ENCODE measurements at regions not wholly inside any gene's neighbourhood (a gene's known extent, or its start where the extent isn't known, plus 50 kb on each side); places are given as distances from the start of the nearest gene placed in this dataset.
"Not testable (repeated sequence)": the region's sequence is repeated elsewhere in the genome, so short reads cannot be mapped to it uniquely, and the experiment has no call there.

DNA sequence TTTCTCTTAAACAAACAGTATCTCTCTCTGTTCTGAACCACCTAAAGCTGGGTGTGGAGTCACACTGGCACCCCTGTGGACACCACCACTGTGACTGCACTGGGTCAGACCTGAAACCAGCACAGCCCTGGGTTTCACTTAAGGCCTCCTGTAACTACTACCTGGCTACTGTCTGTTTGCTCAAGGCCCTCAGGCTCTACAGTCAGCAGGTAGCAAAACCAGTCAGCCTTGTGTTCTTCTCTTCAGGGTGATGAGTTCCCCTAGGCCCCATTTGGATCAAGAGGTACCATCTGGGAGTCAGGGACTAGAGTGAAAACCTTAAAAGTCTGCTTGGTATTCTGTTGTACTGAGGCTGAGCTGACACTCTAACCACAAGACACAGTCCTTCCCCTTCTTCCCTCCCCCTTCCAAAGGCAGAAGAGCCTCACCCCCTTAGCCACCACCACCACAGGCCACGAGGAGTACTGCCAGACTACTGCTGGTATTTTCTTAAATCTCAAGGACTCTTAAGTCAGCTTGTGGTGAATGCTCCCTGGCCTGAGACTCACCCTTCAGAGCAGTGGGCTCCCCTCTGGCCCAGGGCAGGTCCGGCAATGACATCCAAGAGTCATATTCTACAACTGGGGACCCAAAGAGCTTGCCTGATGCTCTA is 153.2 kb upstream of the MON1B start:
- H3K4me3 ChIP-seq, result no peak overlapping the region
- H3K36me3 ChIP-seq, result no peaks in the 10 kb centered on the region
- intact Hi-C loops (cut with DNase I; ENCODE audit: low total_unique reads), result no loop called here
- no peak for DNase-seq (ENCODE audit: low spot score in 2 of 2)
- no peaks in the 10 kb centered on the region for H3K4me1 ChIP-seq
- TF ChIP-seq POLR2AphosphoS5 (IDR thresholded peaks at IDR 0.05) (no peak), CTCF (IDR thresholded peaks at IDR 0.05) (no peak), POLR2A (IDR thresholded peaks at IDR 0.05) (no peak)
- H3K9me3 ChIP-seq, result no peaks in the 10 kb centered on the region
- no peak overlapping the region for H3K27ac ChIP-seq
- H3K27me3 ChIP-seq, result no peaks in the 10 kb centered on the region

GRCh38 chr16:77041468-77041867 is 149.5 kb upstream of the MON1B start:
- no peak overlapping the region for H3K4me3 ChIP-seq
- H3K9me3 ChIP-seq, result no peaks in the 10 kb centered on the region
- TF ChIP-seq POLR2A (IDR thresholded peaks at IDR 0.05) (no peak), POLR2AphosphoS5 (IDR thresholded peaks at IDR 0.05) (no peak), CTCF (IDR thresholded peaks at IDR 0.05) (no peak)
- H3K27ac ChIP-seq, result no peak overlapping the region
- no peaks in the 10 kb centered on the region for H3K27me3 ChIP-seq
- no peaks in the 10 kb centered on the region for H3K36me3 ChIP-seq
- intact Hi-C loops (cut with DNase I; ENCODE audit: low total_unique reads), result no loop called here
- no peaks in the 10 kb centered on the region for H3K4me1 ChIP-seq
- no peak for DNase-seq (ENCODE audit: low spot score in 2 of 2)

DNA sequence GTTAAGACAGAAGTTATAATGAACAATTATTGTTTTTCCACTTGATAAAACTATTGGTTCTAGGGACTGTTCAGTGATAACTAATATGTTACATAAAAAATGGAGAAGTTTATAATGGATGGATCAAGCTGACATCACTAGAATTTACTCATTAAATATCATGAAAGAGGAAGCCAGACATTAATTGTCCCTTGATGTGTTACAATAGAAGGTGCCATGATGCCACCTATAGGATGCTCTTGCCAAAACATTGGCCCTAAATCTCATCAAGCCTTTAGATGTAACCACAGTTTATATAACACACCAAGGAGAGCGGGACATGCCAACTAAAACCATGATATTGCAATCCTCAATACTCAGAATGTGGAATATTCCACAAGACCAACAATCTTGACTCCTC is 147.9 kb upstream of the MON1B start:
- no peak for TF ChIP-seq POLR2AphosphoS5 (IDR thresholded peaks at IDR 0.05)
- TF ChIP-seq CTCF (IDR thresholded peaks at IDR 0.05), result no peak
- TF ChIP-seq POLR2A (IDR thresholded peaks at IDR 0.05), result no peak
- intact Hi-C loops (cut with DNase I; ENCODE audit: low total_unique reads), result no loop called here
- Histone ChIP-seq H3K36me3 (no peaks in the 10 kb centered on the region), H3K9me3 (no peaks in the 10 kb centered on the region), H3K27ac (no peak overlapping the region), H3K4me1 (no peaks in the 10 kb centered on the region), H3K27me3 (no peaks in the 10 kb centered on the region), H3K4me3 (no peak overlapping the region)
- no peak for DNase-seq (ENCODE audit: low spot score in 2 of 2)

- Histone ChIP-seq H3K4me3 (no peak overlapping the region), H3K9me3 (no peaks in the 10 kb centered on the region), H3K4me1 (no peaks in the 10 kb centered on the region), H3K27ac (no peak overlapping the region), H3K27me3 (no peaks in the 10 kb centered on the region), H3K36me3 (no peaks in the 10 kb centered on the region)
- intact Hi-C loops (cut with DNase I; ENCODE audit: low total_unique reads), result no loop called here
- DNase-seq (ENCODE audit: low spot score in 2 of 2), result no peak
- no peak for TF ChIP-seq CTCF (IDR thresholded peaks at IDR 0.05)
- TF ChIP-seq POLR2A (IDR thresholded peaks at IDR 0.05), result no peak
- TF ChIP-seq POLR2AphosphoS5 (IDR thresholded peaks at IDR 0.05), result no peak
Observed at GRCh38 chr16:77046206-77046605, 144.8 kb upstream of the MON1B start.

DNA sequence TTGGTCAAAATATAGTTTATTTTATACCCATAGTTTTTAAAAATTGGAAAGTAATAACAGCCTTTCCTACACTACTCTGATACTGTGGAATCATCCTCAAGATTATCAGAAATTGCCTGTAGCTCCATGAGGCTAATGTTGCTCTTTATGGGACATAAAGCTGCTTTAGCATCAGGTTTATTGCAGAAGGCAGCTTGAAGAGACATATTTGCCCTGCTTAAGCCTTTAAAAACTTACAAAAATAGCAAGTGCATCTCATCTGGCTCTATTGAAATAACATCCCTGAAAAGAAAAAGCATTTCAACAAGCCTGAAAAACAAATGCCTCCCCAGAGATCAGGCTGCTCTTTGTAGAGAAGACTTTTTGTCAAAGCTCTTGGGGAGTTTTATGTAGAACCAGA is 142.9 kb upstream of the MON1B start:
- H3K27me3 ChIP-seq, result no peaks in the 10 kb centered on the region
- H3K4me3 ChIP-seq, result no peak overlapping the region
- H3K36me3 ChIP-seq, result no peaks in the 10 kb centered on the region
- no peak for TF ChIP-seq POLR2A (IDR thresholded peaks at IDR 0.05)
- no peak overlapping the region for H3K27ac ChIP-seq
- H3K9me3 ChIP-seq, result no peaks in the 10 kb centered on the region
- DNase-seq (ENCODE audit: low spot score in 2 of 2), result no peak
- intact Hi-C loops (cut with DNase I; ENCODE audit: low total_unique reads), result no loop called here
- H3K4me1 ChIP-seq, result no peaks in the 10 kb centered on the region

- Histone ChIP-seq H3K9me3 (no peaks in the 10 kb centered on the region), H3K27ac (no peak overlapping the region), H3K4me1 (no peaks in the 10 kb centered on the region), H3K27me3 (no peaks in the 10 kb centered on the region), H3K36me3 (no peaks in the 10 kb centered on the region), H3K4me3 (no peak overlapping the region)
- no peak for DNase-seq (ENCODE audit: low spot score in 2 of 2)
- intact Hi-C loops (cut with DNase I; ENCODE audit: low total_unique reads), result no loop called here
- TF ChIP-seq CTCF (IDR thresholded peaks at IDR 0.05), result no peak
- TF ChIP-seq POLR2A (IDR thresholded peaks at IDR 0.05), result no peak
- no peak for TF ChIP-seq POLR2AphosphoS5 (IDR thresholded peaks at IDR 0.05)
Observed at GRCh38 chr16:77049577-77049976, 141.4 kb upstream of the MON1B start.

DNA sequence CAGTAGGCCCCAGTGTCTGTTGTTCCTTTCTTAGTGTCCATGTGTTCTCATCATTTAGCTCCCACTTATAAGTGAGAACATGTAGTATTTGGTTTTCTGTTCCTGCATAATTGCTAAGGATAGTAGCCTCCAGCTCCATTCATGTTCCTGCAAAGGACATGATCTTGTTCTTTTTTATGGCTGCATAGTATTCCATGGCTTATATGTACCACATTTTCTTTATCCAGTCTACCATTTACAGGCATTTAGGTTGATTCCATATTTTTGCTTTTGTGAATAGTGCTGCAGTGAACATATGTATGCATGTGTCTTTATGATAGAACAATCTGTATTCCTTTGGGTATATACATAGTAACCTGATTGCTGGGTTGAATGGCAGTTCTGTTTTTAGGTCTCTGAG is 134.4 kb upstream of the MON1B start:
- H3K4me1 ChIP-seq; H3K36me3 ChIP-seq; H3K27me3 ChIP-seq; H3K4me3 ChIP-seq; H3K27ac ChIP-seq; intact Hi-C loops (cut with DNase I; ENCODE audit: low total_unique reads); H3K9me3 ChIP-seq; DNase-seq (ENCODE audit: low spot score in 2 of 2): not testable (repeated sequence)

Data from breast epithelium (tissue), 4 donors.